GM23338 (cell line): ENCODE measurements at regions not wholly inside any gene's neighbourhood (a gene's known extent, or its start where the extent isn't known, plus 50 kb on each side); places are given as distances from the start of the nearest gene placed in this dataset.

Source experiments
- ATAC-seq: fragments of 200-7000 bp; cut with Tn5 transposase; 3 replicates; pipeline ENCODE4 v1.9.1; 2020
- DNase-seq: peaks from one replicate; pipeline ENCODE4 v3.0.0-alpha.2; 2015; ENCODE audit warnings: low spot score
- H2AFZ ChIP-seq: fragments of 200-600 bp; sonication (generic); 2 replicates; pipeline ENCODE4 v1.8.0; 2016; ENCODE audit warnings: antibody characterized with exemption, mild to moderate bottlenecking, moderate library complexity
- H3F3A ChIP-seq: fragments of 200-600 bp; sonication (generic); replicated peaks from 2 replicates; pipeline ENCODE4 v1.8.0; 2017; ENCODE audit warnings: antibody characterized with exemption, mixed run types, low read depth
- H3K27ac ChIP-seq: fragments of 200-600 bp; sonication (generic); 2 replicates; pipeline ENCODE4 v1.6.1; 2016; ENCODE audit warnings: low read depth
- H3K27me3 ChIP-seq: fragments of 200-600 bp; sonication (generic); 2 replicates; pipeline ENCODE4 v1.8.0; 2016; ENCODE audit warnings: mild to moderate bottlenecking, mixed run types, moderate library complexity; ENCODE audit not compliant: insufficient read depth
- H3K36me3 ChIP-seq: fragments of 200-600 bp; sonication (generic); 2 replicates; pipeline ENCODE4 v1.8.0; 2016; ENCODE audit warnings: mild to moderate bottlenecking; ENCODE audit not compliant: insufficient read depth
- H3K4me1 ChIP-seq: fragments of 200-600 bp; sonication (generic); 2 replicates; pipeline ENCODE4 v1.8.0; 2016; ENCODE audit warnings: mild to moderate bottlenecking, moderate library complexity; ENCODE audit not compliant: insufficient read depth
- H3K4me2 ChIP-seq: fragments of 200-600 bp; sonication (generic); 2 replicates; pipeline ENCODE4 v1.7.1; 2017; ENCODE audit warnings: mixed run types
- H3K4me3 ChIP-seq: fragments of 200-600 bp; sonication (generic); 2 replicates; pipeline ENCODE4 v1.6.1; 2016; ENCODE audit warnings: mixed run types
- H3K79me2 ChIP-seq: fragments of 200-600 bp; sonication (generic); replicated peaks from 2 replicates; pipeline ENCODE4 v1.8.0; 2017; ENCODE audit warnings: mild to moderate bottlenecking; ENCODE audit not compliant: insufficient read depth
- H3K9me2 ChIP-seq: fragments of 200-600 bp; sonication (generic); 2 replicates; pipeline ENCODE4 v1.8.0; 2017; ENCODE audit not compliant: insufficient read depth
- H4K20me1 ChIP-seq: fragments of 200-600 bp; sonication (generic); replicated peaks from 2 replicates; pipeline ENCODE4 v1.8.0; 2017; ENCODE audit warnings: mild to moderate bottlenecking; ENCODE audit not compliant: insufficient read depth
- H3K27ac Mint-ChIP-seq: 2 replicates; pipeline ENCODE4 v1.8.0; 2020; ENCODE audit warnings: inconsistent platforms, mild to moderate bottlenecking, moderate library complexity, mixed read lengths
- H3K27me3 Mint-ChIP-seq: 3 replicates; pipeline ENCODE4 v1.8.0; 2022; ENCODE audit warnings: low read depth, mild to moderate bottlenecking, moderate library complexity, mixed read lengths, inconsistent platforms; ENCODE audit not compliant: insufficient read depth, poor library complexity
- H3K36me3 Mint-ChIP-seq: 3 replicates; pipeline ENCODE4 v1.8.0; 2021; ENCODE audit warnings: low read depth, mild to moderate bottlenecking, inconsistent platforms, moderate library complexity, mixed read lengths
- H3K4me1 Mint-ChIP-seq: 3 replicates; pipeline ENCODE4 v1.8.0; 2020; ENCODE audit warnings: mild to moderate bottlenecking, inconsistent platforms, mixed read lengths
- H3K4me3 Mint-ChIP-seq: 3 replicates; pipeline ENCODE4 v1.8.0; 2021; ENCODE audit warnings: moderate library complexity, mild to moderate bottlenecking, inconsistent platforms, mixed read lengths
- H3K9me3 Mint-ChIP-seq: 3 replicates; pipeline ENCODE4 v1.8.0; 2020; ENCODE audit warnings: moderate library complexity, mild to moderate bottlenecking, inconsistent platforms, mixed read lengths
- CREB1 ChIP-seq: fragments of 250-450 bp; sonication (Bioruptor Pico); IDR thresholded peaks from 2 replicates; pipeline ENCODE4 v1.5.0; 2020; ENCODE audit warnings: low read depth, mild to moderate bottlenecking, moderate library complexity
- EZH2 ChIP-seq: fragments of 200-600 bp; sonication (generic); IDR thresholded peaks from one replicate; pipeline ENCODE4 v1.8.0; 2017; ENCODE audit warnings: antibody characterized with exemption, mild to moderate bottlenecking, low read depth; ENCODE audit not compliant: unreplicated experiment
- JUNB ChIP-seq: IDR thresholded peaks from one replicate; pipeline ENCODE4 v1.6.1; 2016; ENCODE audit warnings: antibody characterized with exemption; ENCODE audit not compliant: unreplicated experiment
- NANOG ChIP-seq: IDR thresholded peaks from 2 replicates; pipeline ENCODE4 v1.6.1; 2016; ENCODE audit warnings: antibody characterized with exemption, borderline replicate concordance
- POLR2AphosphoS5 ChIP-seq: IDR thresholded peaks from 2 replicates; pipeline ENCODE4 v1.6.1; 2016; ENCODE audit warnings: antibody characterized with exemption, low read depth
- STAT1 ChIP-seq: IDR thresholded peaks from one replicate; pipeline ENCODE4 v1.6.1; 2016; ENCODE audit warnings: antibody characterized with exemption; ENCODE audit not compliant: unreplicated experiment
- ZNF114 ChIP-seq: fragments of 250-450 bp; sonication (Bioruptor Pico); IDR thresholded peaks from 2 replicates; pipeline ENCODE4 v1.5.0; 2020; ENCODE audit warnings: mild to moderate bottlenecking, moderate library complexity
- ZNF331 ChIP-seq: fragments of 250-450 bp; sonication (Bioruptor Pico); IDR thresholded peaks from 2 replicates; pipeline ENCODE4 v1.5.0; 2020; ENCODE audit warnings: low read depth, mild to moderate bottlenecking, moderate library complexity
- TF ChIP-seq, protein P1 (sequence below): IDR thresholded peaks from 2 replicates; pipeline ENCODE4 v1.6.1; 2016; ENCODE audit warnings: antibody characterized with exemption
- TF ChIP-seq, protein P2 (sequence below), 2 experiments: fragments of 200-600 bp in 1 of 2; sonication (generic) in 1 of 2; conservative IDR thresholded peaks; 2 replicates each; pipeline versions ENCODE4 v1.5.1 to v1.6.1; 2016 to 2017; ENCODE audit warnings: antibody characterized with exemption in 2 of 2, low read depth in 2 of 2, mild to moderate bottlenecking in 2 of 2, moderate library complexity in 1 of 2
- TF ChIP-seq, protein P3 (sequence below): IDR thresholded peaks from one replicate; pipeline ENCODE4 v1.6.1; 2018; ENCODE audit warnings: antibody characterized with exemption; ENCODE audit not compliant: unreplicated experiment

DNA sequence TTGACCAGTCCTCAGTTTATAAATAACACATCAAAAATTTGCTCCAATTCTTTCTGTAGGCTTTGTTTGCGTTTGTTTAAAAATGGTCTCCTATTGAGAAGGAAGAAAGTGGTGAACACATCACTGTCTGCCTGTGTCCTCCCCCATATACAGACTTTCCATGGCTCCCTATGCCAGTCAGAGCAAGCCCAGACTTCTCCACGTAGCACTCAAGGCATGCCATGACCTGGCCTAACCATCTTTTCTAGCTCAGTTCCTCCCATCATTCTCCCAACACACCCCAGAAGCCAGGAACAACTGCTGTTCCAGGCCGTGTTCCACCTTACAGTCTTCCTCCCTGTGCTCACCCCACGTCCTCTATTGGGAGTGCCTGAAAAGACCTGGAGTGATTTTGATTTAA, 129.6 kb upstream of the ZNF618 start:
- no peaks in the 10 kb centered on the region for H3K9me2 ChIP-seq
- H3K36me3 ChIP-seq = no peaks in the 10 kb centered on the region
- no peak overlapping the region for H3K27ac ChIP-seq
- H2AFZ ChIP-seq = no peak overlapping the region
- no peaks in the 10 kb centered on the region for H3K79me2 ChIP-seq
- TF ChIP-seq NANOG = no peak
- no peak for TF ChIP-seq ZNF331
- no peak for TF ChIP-seq JUNB
- TF ChIP-seq, protein P1, sequence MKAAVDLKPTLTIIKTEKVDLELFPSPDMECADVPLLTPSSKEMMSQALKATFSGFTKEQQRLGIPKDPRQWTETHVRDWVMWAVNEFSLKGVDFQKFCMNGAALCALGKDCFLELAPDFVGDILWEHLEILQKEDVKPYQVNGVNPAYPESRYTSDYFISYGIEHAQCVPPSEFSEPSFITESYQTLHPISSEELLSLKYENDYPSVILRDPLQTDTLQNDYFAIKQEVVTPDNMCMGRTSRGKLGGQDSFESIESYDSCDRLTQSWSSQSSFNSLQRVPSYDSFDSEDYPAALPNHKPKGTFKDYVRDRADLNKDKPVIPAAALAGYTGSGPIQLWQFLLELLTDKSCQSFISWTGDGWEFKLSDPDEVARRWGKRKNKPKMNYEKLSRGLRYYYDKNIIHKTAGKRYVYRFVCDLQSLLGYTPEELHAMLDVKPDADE = no peak
- TF ChIP-seq EZH2 = no peak
- no peak for TF ChIP-seq ZNF114 (CRISPR knock-in tag)
- TF ChIP-seq POLR2AphosphoS5 = no peak
- TF ChIP-seq, protein P2, sequence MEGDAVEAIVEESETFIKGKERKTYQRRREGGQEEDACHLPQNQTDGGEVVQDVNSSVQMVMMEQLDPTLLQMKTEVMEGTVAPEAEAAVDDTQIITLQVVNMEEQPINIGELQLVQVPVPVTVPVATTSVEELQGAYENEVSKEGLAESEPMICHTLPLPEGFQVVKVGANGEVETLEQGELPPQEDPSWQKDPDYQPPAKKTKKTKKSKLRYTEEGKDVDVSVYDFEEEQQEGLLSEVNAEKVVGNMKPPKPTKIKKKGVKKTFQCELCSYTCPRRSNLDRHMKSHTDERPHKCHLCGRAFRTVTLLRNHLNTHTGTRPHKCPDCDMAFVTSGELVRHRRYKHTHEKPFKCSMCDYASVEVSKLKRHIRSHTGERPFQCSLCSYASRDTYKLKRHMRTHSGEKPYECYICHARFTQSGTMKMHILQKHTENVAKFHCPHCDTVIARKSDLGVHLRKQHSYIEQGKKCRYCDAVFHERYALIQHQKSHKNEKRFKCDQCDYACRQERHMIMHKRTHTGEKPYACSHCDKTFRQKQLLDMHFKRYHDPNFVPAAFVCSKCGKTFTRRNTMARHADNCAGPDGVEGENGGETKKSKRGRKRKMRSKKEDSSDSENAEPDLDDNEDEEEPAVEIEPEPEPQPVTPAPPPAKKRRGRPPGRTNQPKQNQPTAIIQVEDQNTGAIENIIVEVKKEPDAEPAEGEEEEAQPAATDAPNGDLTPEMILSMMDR (conservative IDR thresholded peaks at IDR 0.05; ENCODE audit: low read depth in 2 of 2) = no peak
- TF ChIP-seq, protein P3, sequence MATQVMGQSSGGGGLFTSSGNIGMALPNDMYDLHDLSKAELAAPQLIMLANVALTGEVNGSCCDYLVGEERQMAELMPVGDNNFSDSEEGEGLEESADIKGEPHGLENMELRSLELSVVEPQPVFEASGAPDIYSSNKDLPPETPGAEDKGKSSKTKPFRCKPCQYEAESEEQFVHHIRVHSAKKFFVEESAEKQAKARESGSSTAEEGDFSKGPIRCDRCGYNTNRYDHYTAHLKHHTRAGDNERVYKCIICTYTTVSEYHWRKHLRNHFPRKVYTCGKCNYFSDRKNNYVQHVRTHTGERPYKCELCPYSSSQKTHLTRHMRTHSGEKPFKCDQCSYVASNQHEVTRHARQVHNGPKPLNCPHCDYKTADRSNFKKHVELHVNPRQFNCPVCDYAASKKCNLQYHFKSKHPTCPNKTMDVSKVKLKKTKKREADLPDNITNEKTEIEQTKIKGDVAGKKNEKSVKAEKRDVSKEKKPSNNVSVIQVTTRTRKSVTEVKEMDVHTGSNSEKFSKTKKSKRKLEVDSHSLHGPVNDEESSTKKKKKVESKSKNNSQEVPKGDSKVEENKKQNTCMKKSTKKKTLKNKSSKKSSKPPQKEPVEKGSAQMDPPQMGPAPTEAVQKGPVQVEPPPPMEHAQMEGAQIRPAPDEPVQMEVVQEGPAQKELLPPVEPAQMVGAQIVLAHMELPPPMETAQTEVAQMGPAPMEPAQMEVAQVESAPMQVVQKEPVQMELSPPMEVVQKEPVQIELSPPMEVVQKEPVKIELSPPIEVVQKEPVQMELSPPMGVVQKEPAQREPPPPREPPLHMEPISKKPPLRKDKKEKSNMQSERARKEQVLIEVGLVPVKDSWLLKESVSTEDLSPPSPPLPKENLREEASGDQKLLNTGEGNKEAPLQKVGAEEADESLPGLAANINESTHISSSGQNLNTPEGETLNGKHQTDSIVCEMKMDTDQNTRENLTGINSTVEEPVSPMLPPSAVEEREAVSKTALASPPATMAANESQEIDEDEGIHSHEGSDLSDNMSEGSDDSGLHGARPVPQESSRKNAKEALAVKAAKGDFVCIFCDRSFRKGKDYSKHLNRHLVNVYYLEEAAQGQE = no peak
- ATAC-seq (no peak), DNase-seq (no peak)
- H4K20me1 ChIP-seq = no peaks in the 10 kb centered on the region
- H3K4me3 Mint-ChIP-seq = no peak overlapping the region
- H3K9me3 Mint-ChIP-seq = peaks cover 3% of the 10 kb centered on the region; the same call in 2 of the 3 replicates
- no peak overlapping the region for H3K27ac Mint-ChIP-seq
- no peaks in the 10 kb centered on the region for H3F3A ChIP-seq
- H3K27me3 Mint-ChIP-seq = peaks cover 2% of the 10 kb centered on the region
- H3K36me3 Mint-ChIP-seq = no peaks in the 10 kb centered on the region; the same call in 1 of the 3 replicates
- H3K4me1 ChIP-seq = peaks cover 10% of the 10 kb centered on the region
- H3K4me1 Mint-ChIP-seq = peaks cover 13% of the 10 kb centered on the region
- no peak overlapping the region for H3K4me3 ChIP-seq
- H3K27me3 ChIP-seq = no peaks in the 10 kb centered on the region
- no peak overlapping the region for H3K4me2 ChIP-seq

DNA sequence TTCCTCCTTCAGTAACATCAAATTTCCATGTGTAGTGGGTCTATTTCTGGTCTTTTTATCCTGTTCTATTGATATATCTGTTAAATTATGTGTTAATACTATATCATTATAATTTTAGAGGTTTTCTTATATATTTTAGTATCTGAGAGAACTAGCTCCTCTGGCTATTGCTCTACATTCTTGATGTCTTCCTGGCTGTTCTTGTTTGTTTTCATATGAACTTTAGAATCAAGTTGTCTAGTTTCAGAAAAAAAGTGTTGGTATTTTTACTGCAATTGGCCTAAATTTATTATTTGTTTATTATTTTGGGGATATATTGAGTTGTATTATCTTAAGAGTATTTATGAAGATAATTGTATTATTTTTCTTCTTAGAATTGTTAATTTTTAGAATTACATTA, 128.0 kb upstream of the ZNF618 start:
- Histone ChIP-seq H2AFZ (no peak overlapping the region), H3K9me2 (no peaks in the 10 kb centered on the region), H4K20me1 (no peaks in the 10 kb centered on the region), H3K36me3 (no peaks in the 10 kb centered on the region), H3F3A (no peaks in the 10 kb centered on the region), H3K79me2 (no peaks in the 10 kb centered on the region), H3K4me3 (no peak overlapping the region), H3K4me1 (peaks cover 5% of the 10 kb centered on the region; the same call in 1 of the 2 replicates), H3K4me2 (no peak overlapping the region), H3K27ac (no peak overlapping the region), H3K27me3 (no peaks in the 10 kb centered on the region)
- no peak overlapping the region for H3K4me3 Mint-ChIP-seq
- ATAC-seq (no peak), DNase-seq (no peak)
- H3K9me3 Mint-ChIP-seq = peaks cover 3% of the 10 kb centered on the region; the same call in 2 of the 3 replicates
- no peak overlapping the region for H3K27ac Mint-ChIP-seq
- H3K27me3 Mint-ChIP-seq = no peaks in the 10 kb centered on the region
- H3K36me3 Mint-ChIP-seq = no peaks in the 10 kb centered on the region; the same call in 1 of the 3 replicates
- peaks cover 5% of the 10 kb centered on the region for H3K4me1 Mint-ChIP-seq
- TF ChIP-seq, protein P3 = no peak
- no peak for TF ChIP-seq STAT1
- TF ChIP-seq POLR2AphosphoS5 = no peak
- TF ChIP-seq CREB1 (CRISPR knock-in tag) = no peak
- no peak for TF ChIP-seq JUNB
- no peak for TF ChIP-seq EZH2
- TF ChIP-seq, protein P2 (conservative IDR thresholded peaks at IDR 0.05; ENCODE audit: low read depth in 2 of 2) = no peak
